ENCODE measurements at regions not wholly inside any gene's neighbourhood (a gene's known extent, or its start where the extent isn't known, plus 50 kb on each side); places are given as distances from the start of the nearest gene placed in this dataset.
"Not testable (repeated sequence)": the region's sequence is repeated elsewhere in the genome, so short reads cannot be mapped to it uniquely, and the experiment has no call there.

DNA sequence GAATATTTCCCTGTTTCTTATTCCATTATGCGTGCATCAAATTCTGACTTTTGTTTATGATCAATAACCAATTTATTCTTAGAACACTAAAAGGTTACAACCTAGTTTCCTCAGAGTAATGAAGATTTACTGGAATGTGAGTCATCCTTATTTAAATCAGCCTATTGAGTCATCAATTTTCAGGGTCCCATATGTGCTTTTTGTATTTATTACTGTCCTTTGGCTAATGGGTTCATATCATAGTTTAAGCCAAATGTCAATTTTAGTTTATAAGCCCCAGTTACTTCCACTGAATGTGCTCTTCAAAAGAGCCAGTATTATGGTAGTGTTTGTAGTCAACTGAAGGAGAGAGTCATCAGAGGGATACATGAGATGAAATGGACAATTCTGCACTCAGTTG lies 359.2 kb downstream of the PRR16 start:
- no peaks in the 10 kb centered on the region for H3K27me3 Mint-ChIP-seq
- H3K27ac Mint-ChIP-seq: no peak overlapping the region
- no peak for DNase-seq (ENCODE audit: low spot score, unreplicated experiment)
- peaks cover 1% of the 10 kb centered on the region for H3K9me3 Mint-ChIP-seq (ENCODE audit: low read depth)
- no peak overlapping the region for H3K4me3 Mint-ChIP-seq (ENCODE audit: low read depth)
- TF ChIP-seq CTCF (IDR thresholded peaks at IDR 0.05; ENCODE audit: unreplicated experiment): no peak
- H3K36me3 Mint-ChIP-seq (ENCODE audit: insufficient read depth): no peaks in the 10 kb centered on the region
- no peaks in the 10 kb centered on the region for H3K4me1 Mint-ChIP-seq (ENCODE audit: low read depth)

GRCh38 chr5:120831646-120832045 lies 367.5 kb downstream of the PRR16 start:
- not testable (repeated sequence) for H3K9me3 Mint-ChIP-seq (ENCODE audit: low read depth); H3K36me3 Mint-ChIP-seq (ENCODE audit: insufficient read depth); H3K27me3 Mint-ChIP-seq; DNase-seq (ENCODE audit: low spot score, unreplicated experiment); H3K27ac Mint-ChIP-seq; H3K4me1 Mint-ChIP-seq (ENCODE audit: low read depth); H3K4me3 Mint-ChIP-seq (ENCODE audit: low read depth)

DNA sequence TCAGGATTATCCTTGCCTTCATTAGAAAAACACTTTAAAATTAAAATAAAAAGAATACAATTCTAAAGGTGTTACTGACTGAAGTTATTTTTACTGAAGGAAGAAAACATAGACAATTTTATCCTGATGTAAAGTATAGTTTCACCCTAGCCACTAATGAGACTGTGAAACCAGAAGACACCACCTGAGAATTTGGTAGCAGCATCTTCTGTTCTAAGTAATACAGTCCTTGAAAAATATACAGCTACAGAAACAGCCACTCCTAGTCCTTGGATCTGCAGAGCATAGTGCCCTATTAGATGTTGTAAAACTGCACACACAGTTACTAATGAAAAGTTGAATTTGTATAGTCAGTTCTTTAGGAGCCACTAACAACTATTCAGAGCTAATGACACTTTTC lies 377.7 kb downstream of the PRR16 start:
- H3K4me1 Mint-ChIP-seq (ENCODE audit: low read depth): peaks cover 2% of the 10 kb centered on the region
- H3K4me3 Mint-ChIP-seq (ENCODE audit: low read depth): no peak overlapping the region
- H3K36me3 Mint-ChIP-seq (ENCODE audit: insufficient read depth): no peaks in the 10 kb centered on the region
- H3K27ac Mint-ChIP-seq: no peak overlapping the region
- no peak for DNase-seq (ENCODE audit: low spot score, unreplicated experiment)
- no peaks in the 10 kb centered on the region for H3K27me3 Mint-ChIP-seq
- H3K9me3 Mint-ChIP-seq (ENCODE audit: low read depth): no peaks in the 10 kb centered on the region
- TF ChIP-seq CTCF (IDR thresholded peaks at IDR 0.05; ENCODE audit: unreplicated experiment): no peak

GRCh38 chr5:120843390-120843980 lies 379.4 kb downstream of the PRR16 start:
- Mint-ChIP-seq H3K27me3 (no peaks in the 10 kb centered on the region), H3K9me3 (ENCODE audit: low read depth) (no peaks in the 10 kb centered on the region), H3K27ac (no peak overlapping the region), H3K4me3 (ENCODE audit: low read depth) (no peak overlapping the region), H3K36me3 (ENCODE audit: insufficient read depth) (no peaks in the 10 kb centered on the region), H3K4me1 (ENCODE audit: low read depth) (peaks cover 2% of the 10 kb centered on the region)
- no peak for TF ChIP-seq CTCF (IDR thresholded peaks at IDR 0.05; ENCODE audit: unreplicated experiment)
- DNase-seq (ENCODE audit: low spot score, unreplicated experiment): no peak

DNA sequence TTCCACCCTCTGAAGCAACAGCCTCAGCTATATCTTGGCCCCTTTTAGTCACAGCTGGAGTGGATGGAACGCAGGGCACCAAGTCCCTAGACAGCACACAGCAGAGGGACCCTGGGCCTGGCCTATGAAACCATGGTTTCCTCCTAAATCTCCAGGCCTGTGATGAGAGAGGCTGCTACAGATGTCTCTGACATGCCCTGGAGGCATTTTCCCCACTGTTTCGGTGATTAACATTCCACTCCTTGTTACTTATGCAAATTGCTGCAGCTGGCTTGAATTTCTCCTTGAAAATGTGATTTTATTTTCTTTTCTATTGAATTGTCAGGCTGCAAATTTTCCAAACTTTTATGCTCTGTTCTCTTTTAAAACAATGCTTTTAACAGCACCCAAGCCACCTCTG lies 384.8 kb downstream of the PRR16 start:
- no peak for TF ChIP-seq CTCF (IDR thresholded peaks at IDR 0.05; ENCODE audit: unreplicated experiment)
- H3K4me1 Mint-ChIP-seq (ENCODE audit: low read depth): peaks cover 10% of the 10 kb centered on the region
- H3K4me3 Mint-ChIP-seq (ENCODE audit: low read depth): no peak overlapping the region
- DNase-seq (ENCODE audit: low spot score, unreplicated experiment): no peak
- H3K27me3 Mint-ChIP-seq: no peaks in the 10 kb centered on the region
- no peak overlapping the region for H3K27ac Mint-ChIP-seq
- H3K36me3 Mint-ChIP-seq (ENCODE audit: insufficient read depth): no peaks in the 10 kb centered on the region
- H3K9me3 Mint-ChIP-seq (ENCODE audit: low read depth): no peaks in the 10 kb centered on the region

GRCh38 chr5:120852222-120852860 lies 388.2 kb downstream of the PRR16 start:
- Mint-ChIP-seq H3K4me1 (ENCODE audit: low read depth) (peaks cover 8% of the 10 kb centered on the region), H3K9me3 (ENCODE audit: low read depth) (no peaks in the 10 kb centered on the region), H3K27ac (no peak overlapping the region), H3K4me3 (ENCODE audit: low read depth) (no peak overlapping the region), H3K27me3 (no peaks in the 10 kb centered on the region), H3K36me3 (ENCODE audit: insufficient read depth) (no peaks in the 10 kb centered on the region)
- no peak for TF ChIP-seq CTCF (IDR thresholded peaks at IDR 0.05; ENCODE audit: unreplicated experiment)
- no peak for DNase-seq (ENCODE audit: low spot score, unreplicated experiment)

Data from progenitor cell of endocrine pancreas (in vitro differentiated cells).